ENCODE measurements at regions not wholly inside any gene's neighbourhood (a gene's known extent, or its start where the extent isn't known, plus 50 kb on each side); places are given as distances from the start of the nearest gene placed in this dataset.

GRCh38 chr5:32934529-32934928 lies 223.4 kb downstream of the NPR3 start:
- TF ChIP-seq, protein P1, sequence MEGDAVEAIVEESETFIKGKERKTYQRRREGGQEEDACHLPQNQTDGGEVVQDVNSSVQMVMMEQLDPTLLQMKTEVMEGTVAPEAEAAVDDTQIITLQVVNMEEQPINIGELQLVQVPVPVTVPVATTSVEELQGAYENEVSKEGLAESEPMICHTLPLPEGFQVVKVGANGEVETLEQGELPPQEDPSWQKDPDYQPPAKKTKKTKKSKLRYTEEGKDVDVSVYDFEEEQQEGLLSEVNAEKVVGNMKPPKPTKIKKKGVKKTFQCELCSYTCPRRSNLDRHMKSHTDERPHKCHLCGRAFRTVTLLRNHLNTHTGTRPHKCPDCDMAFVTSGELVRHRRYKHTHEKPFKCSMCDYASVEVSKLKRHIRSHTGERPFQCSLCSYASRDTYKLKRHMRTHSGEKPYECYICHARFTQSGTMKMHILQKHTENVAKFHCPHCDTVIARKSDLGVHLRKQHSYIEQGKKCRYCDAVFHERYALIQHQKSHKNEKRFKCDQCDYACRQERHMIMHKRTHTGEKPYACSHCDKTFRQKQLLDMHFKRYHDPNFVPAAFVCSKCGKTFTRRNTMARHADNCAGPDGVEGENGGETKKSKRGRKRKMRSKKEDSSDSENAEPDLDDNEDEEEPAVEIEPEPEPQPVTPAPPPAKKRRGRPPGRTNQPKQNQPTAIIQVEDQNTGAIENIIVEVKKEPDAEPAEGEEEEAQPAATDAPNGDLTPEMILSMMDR (IDR thresholded peaks at IDR 0.05), result no peak
- TF ChIP-seq CEBPB (IDR thresholded peaks at IDR 0.05) (no peak), SREBF2 (IDR thresholded peaks at IDR 0.05) (no peak), POLR2A (IDR thresholded peaks at IDR 0.05; ENCODE audit: low read length) (no peak), ZNF302 (CRISPR knock-in tag; IDR thresholded peaks at IDR 0.05) (no peak), MAFK (IDR thresholded peaks at IDR 0.05; ENCODE audit: partially characterized antibody) (no peak), EP300 (IDR thresholded peaks at IDR 0.05) (no peak), RFX5 (IDR thresholded peaks at IDR 0.05) (no peak), RNF2 (IDR thresholded peaks at IDR 0.05; ENCODE audit: borderline replicate concordance, low read depth) (no peak), NFE2L2 (conservative IDR thresholded peaks at IDR 0.05; ENCODE audit: low read length) (no peak), FOXS1 (CRISPR knock-in tag; IDR thresholded peaks at IDR 0.05) (no peak)

Measured in A549 (cell line).